ENCODE measurements at regions not wholly inside any gene's neighbourhood (a gene's known extent, or its start where the extent isn't known, plus 50 kb on each side); places are given as distances from the start of the nearest gene placed in this dataset.
"Not testable (repeated sequence)": the region's sequence is repeated elsewhere in the genome, so short reads cannot be mapped to it uniquely, and the experiment has no call there.

DNA sequence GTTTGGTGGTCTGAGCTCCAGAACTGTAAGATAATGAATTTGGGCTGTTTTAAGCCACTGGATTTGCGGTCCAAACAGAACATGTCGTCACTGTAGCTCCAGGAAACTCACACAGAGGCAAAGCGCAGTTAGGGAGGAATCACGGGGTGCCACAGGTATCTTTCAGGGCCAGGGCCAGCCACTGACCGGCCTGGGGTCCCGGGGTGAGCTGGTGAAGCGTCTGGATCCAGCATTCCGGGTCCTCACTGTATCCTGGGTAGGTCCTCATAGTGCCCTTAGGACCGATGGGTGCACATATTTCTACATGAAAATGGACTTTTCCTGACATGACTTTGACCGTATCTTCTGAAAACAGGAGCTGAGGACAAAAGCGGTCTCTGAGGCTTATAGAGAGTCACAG, 196.0 kb upstream of the HDAC4 start:
- FAIRE-seq (no peak), DNase-seq (no peak)
- H3K27me3 ChIP-seq (ENCODE audit: control insufficient read depth in 3 of 3, insufficient read depth in 3 of 3, low read length in 3 of 3) = no peaks in the 10 kb centered on the region
- no peaks in the 10 kb centered on the region for H3K4me1 ChIP-seq (ENCODE audit: control insufficient read depth in 3 of 3, insufficient read depth in 2 of 3, low read depth in 1 of 3, low read length in 2 of 3)
- H3K9me3 ChIP-seq (ENCODE audit: control insufficient read depth in 2 of 2, insufficient read depth in 1 of 2, low read depth in 1 of 2, low read length in 1 of 2) = peaks cover 0 to 2% of the 10 kb centered on the region in 2 donors
- no peak overlapping the region for H3K27ac ChIP-seq (ENCODE audit: low read depth in 1 of 3, low read length in 2 of 3)
- H3K4me3 ChIP-seq (ENCODE audit: low read depth in 1 of 3, low read length in 3 of 3) = no peak overlapping the region
- H3K36me3 ChIP-seq (ENCODE audit: control insufficient read depth in 3 of 3, insufficient read depth in 2 of 3, low read depth in 1 of 3, low read length in 3 of 3) = no peaks in the 10 kb centered on the region
- 83 to 90% (median 84%) methylated on average over 11 of the region's 11 CpGs for WGBS, 3 donors

- WGBS, 3 donors = 80 to 82% (median 82%) methylated on average over 4 of the region's 4 CpGs
- H3K36me3 ChIP-seq (ENCODE audit: control insufficient read depth in 3 of 3, insufficient read depth in 2 of 3, low read depth in 1 of 3, low read length in 3 of 3) = no peaks in the 10 kb centered on the region
- FAIRE-seq (no peak), DNase-seq (no peak)
- H3K27me3 ChIP-seq (ENCODE audit: control insufficient read depth in 3 of 3, insufficient read depth in 3 of 3, low read length in 3 of 3) = no peaks in the 10 kb centered on the region
- H3K4me3 ChIP-seq (ENCODE audit: low read depth in 1 of 3, low read length in 3 of 3) = no peak overlapping the region
- H3K27ac ChIP-seq (ENCODE audit: low read depth in 1 of 3, low read length in 2 of 3) = no peak overlapping the region
- H3K9me3 ChIP-seq (ENCODE audit: control insufficient read depth in 2 of 2, insufficient read depth in 1 of 2, low read depth in 1 of 2, low read length in 1 of 2) = peaks cover 0 to 2% of the 10 kb centered on the region in 2 donors
- no peaks in the 10 kb centered on the region for H3K4me1 ChIP-seq (ENCODE audit: control insufficient read depth in 3 of 3, insufficient read depth in 2 of 3, low read depth in 1 of 3, low read length in 2 of 3)
Observed at GRCh38 chr2:239596253-239596652, 195.4 kb upstream of the HDAC4 start.

- WGBS, 3 donors = 83 to 89% (median 84%) methylated on average over 8 of the region's 8 CpGs
- Histone ChIP-seq H3K9me3 (ENCODE audit: control insufficient read depth in 2 of 2, insufficient read depth in 1 of 2, low read depth in 1 of 2, low read length in 1 of 2) (peaks cover 0 to 2% of the 10 kb centered on the region in 2 donors), H3K4me1 (ENCODE audit: control insufficient read depth in 3 of 3, insufficient read depth in 2 of 3, low read depth in 1 of 3, low read length in 2 of 3) (no peaks in the 10 kb centered on the region), H3K27ac (ENCODE audit: low read depth in 1 of 3, low read length in 2 of 3) (no peak overlapping the region), H3K4me3 (ENCODE audit: low read depth in 1 of 3, low read length in 3 of 3) (no peak overlapping the region), H3K27me3 (ENCODE audit: control insufficient read depth in 3 of 3, insufficient read depth in 3 of 3, low read length in 3 of 3) (no peaks in the 10 kb centered on the region), H3K36me3 (ENCODE audit: control insufficient read depth in 3 of 3, insufficient read depth in 2 of 3, low read depth in 1 of 3, low read length in 3 of 3) (no peaks in the 10 kb centered on the region)
- DNase-seq (no peak), FAIRE-seq (no peak)
Observed at GRCh38 chr2:239595726-239596125, 194.9 kb upstream of the HDAC4 start.

GRCh38 chr2:239594772-239595608, 194.2 kb upstream of the HDAC4 start:
- DNase-seq (no peak), FAIRE-seq (no peak)
- H3K27ac ChIP-seq (ENCODE audit: low read depth in 1 of 3, low read length in 2 of 3) = no peak overlapping the region
- H3K36me3 ChIP-seq (ENCODE audit: control insufficient read depth in 3 of 3, insufficient read depth in 2 of 3, low read depth in 1 of 3, low read length in 3 of 3) = no peaks in the 10 kb centered on the region
- no peaks in the 10 kb centered on the region for H3K4me1 ChIP-seq (ENCODE audit: control insufficient read depth in 3 of 3, insufficient read depth in 2 of 3, low read depth in 1 of 3, low read length in 2 of 3)
- H3K4me3 ChIP-seq (ENCODE audit: low read depth in 1 of 3, low read length in 3 of 3) = no peak overlapping the region
- H3K9me3 ChIP-seq (ENCODE audit: control insufficient read depth in 2 of 2, insufficient read depth in 1 of 2, low read depth in 1 of 2, low read length in 1 of 2) = peaks cover 0 to 2% of the 10 kb centered on the region in 2 donors
- no peaks in the 10 kb centered on the region for H3K27me3 ChIP-seq (ENCODE audit: control insufficient read depth in 3 of 3, insufficient read depth in 3 of 3, low read length in 3 of 3)
- WGBS, 3 donors = 80 to 92% (median 85%) methylated on average over 20 of the region's 20 CpGs

DNA sequence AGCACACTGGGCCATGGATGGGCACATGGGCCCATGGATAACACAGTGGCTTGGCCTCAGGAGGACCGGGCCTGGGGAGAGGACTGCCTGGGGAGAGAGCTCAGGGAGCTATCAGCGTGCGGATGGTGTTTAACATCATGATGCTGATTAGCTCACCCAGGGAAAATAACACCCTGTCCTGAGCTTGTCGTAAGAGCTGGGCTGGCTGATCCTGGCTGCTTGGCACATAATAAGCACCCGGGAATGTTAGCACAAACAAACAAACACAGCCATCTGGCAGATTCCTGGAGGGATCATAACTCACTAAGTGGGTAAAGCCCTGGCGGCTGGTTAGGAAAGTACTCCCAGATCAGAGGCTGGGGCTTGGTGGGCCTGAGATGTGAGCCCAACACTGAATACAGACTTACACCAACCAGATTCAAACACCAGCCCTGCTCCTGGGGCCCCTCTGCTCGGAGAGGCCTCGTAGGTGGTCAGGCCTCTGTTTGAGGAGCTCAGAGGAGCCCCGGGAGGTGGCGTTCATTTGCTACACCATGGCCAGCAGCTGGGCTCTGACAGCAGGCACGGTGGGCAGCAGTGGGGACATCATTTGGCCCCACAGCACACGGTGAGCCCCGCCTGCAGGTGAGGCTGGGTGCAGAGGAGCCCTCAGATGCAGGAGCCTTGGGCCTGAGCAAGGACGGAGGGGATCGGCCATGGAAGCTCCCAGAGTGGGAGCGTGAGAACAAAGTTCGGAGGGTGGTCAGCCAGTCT, 193.4 kb upstream of the HDAC4 start:
- Histone ChIP-seq H3K27me3 (ENCODE audit: control insufficient read depth in 3 of 3, insufficient read depth in 3 of 3, low read length in 3 of 3) (no peaks in the 10 kb centered on the region), H3K27ac (ENCODE audit: low read depth in 1 of 3, low read length in 2 of 3) (no peak overlapping the region), H3K9me3 (ENCODE audit: control insufficient read depth in 2 of 2, insufficient read depth in 1 of 2, low read depth in 1 of 2, low read length in 1 of 2) (peaks cover 0 to 2% of the 10 kb centered on the region in 2 donors), H3K4me1 (ENCODE audit: control insufficient read depth in 3 of 3, insufficient read depth in 2 of 3, low read depth in 1 of 3, low read length in 2 of 3) (no peaks in the 10 kb centered on the region), H3K36me3 (ENCODE audit: control insufficient read depth in 3 of 3, insufficient read depth in 2 of 3, low read depth in 1 of 3, low read length in 3 of 3) (no peaks in the 10 kb centered on the region), H3K4me3 (ENCODE audit: low read depth in 1 of 3, low read length in 3 of 3) (no peak overlapping the region)
- FAIRE-seq (no peak), DNase-seq (no peak)
- WGBS, 3 donors = 77 to 82% (median 77%) methylated on average over 17 of the region's 17 CpGs

GRCh38 chr2:239593455-239593854, 192.6 kb upstream of the HDAC4 start:
- Histone ChIP-seq H3K36me3 (ENCODE audit: control insufficient read depth in 3 of 3, insufficient read depth in 2 of 3, low read depth in 1 of 3, low read length in 3 of 3) (no peaks in the 10 kb centered on the region), H3K4me3 (ENCODE audit: low read depth in 1 of 3, low read length in 3 of 3) (no peak overlapping the region), H3K27me3 (ENCODE audit: control insufficient read depth in 3 of 3, insufficient read depth in 3 of 3, low read length in 3 of 3) (no peaks in the 10 kb centered on the region), H3K27ac (ENCODE audit: low read depth in 1 of 3, low read length in 2 of 3) (no peak overlapping the region), H3K4me1 (ENCODE audit: control insufficient read depth in 3 of 3, insufficient read depth in 2 of 3, low read depth in 1 of 3, low read length in 2 of 3) (no peaks in the 10 kb centered on the region), H3K9me3 (ENCODE audit: control insufficient read depth in 2 of 2, insufficient read depth in 1 of 2, low read depth in 1 of 2, low read length in 1 of 2) (peaks cover 0 to 2% of the 10 kb centered on the region in 2 donors)
- FAIRE-seq = no peak
- WGBS, 3 donors = 91 to 96% (median 94%) methylated on average over 6 of the region's 6 CpGs
- DNase-seq = no peak

DNA sequence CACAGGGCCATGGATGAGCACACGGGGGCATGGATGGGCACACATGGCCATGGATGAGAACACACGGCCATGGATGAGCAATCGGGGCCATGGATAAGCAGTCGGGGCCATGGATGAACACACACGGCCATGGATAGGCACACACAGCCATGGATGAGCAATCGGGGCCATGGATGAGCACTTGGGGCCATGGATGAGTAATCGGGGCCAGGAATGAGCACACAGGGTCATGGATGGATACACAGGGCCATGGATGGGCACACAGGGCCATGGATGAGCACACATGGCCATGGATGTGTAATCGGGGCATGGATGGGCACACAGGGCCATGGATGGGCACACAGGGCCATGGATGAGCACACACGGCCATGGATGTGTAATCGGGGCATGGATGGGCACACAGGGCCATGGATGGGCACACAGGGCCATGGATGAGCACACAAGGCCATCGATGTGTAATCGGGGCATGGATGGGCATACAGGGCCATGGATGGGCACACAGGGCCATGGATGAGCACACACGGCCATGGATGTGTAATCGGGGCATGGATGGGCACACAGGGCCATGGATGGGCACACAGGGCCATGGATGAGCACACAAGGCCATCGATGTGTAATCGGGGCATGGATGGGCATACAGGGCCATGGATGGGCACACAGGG, 191.9 kb upstream of the HDAC4 start:
- FAIRE-seq; DNase-seq; H3K27ac ChIP-seq (ENCODE audit: low read depth in 1 of 3, low read length in 2 of 3); H3K4me3 ChIP-seq (ENCODE audit: low read depth in 1 of 3, low read length in 3 of 3); H3K36me3 ChIP-seq (ENCODE audit: control insufficient read depth in 3 of 3, insufficient read depth in 2 of 3, low read depth in 1 of 3, low read length in 3 of 3); H3K4me1 ChIP-seq (ENCODE audit: control insufficient read depth in 3 of 3, insufficient read depth in 2 of 3, low read depth in 1 of 3, low read length in 2 of 3); H3K27me3 ChIP-seq (ENCODE audit: control insufficient read depth in 3 of 3, insufficient read depth in 3 of 3, low read length in 3 of 3); H3K9me3 ChIP-seq (ENCODE audit: control insufficient read depth in 2 of 2, insufficient read depth in 1 of 2, low read depth in 1 of 2, low read length in 1 of 2): not testable (repeated sequence)
- 86 to 94% (median 87%) methylated on average over 9 to 14 of the region's 16 CpGs for WGBS, 3 donors

Data from small intestine (tissue), 7 donors.